Breast epithelium (tissue), 3 donors: ENCODE measurements at regions not wholly inside any gene's neighbourhood (a gene's known extent, or its start where the extent isn't known, plus 50 kb on each side); places are given as distances from the start of the nearest gene placed in this dataset.

Experiments
- CTCF ChIP-seq, 3 donors: fragments of 450-650 bp; IDR thresholded peaks; one replicate each; pipeline ENCODE4 v1.5.1; 2016 to 2017; ENCODE audit warnings: antibody characterized with exemption in 3 of 3, mild to moderate bottlenecking in 3 of 3, moderate library complexity in 3 of 3
- POLR2A ChIP-seq: fragments of 450-650 bp; IDR thresholded peaks from one replicate; pipeline ENCODE4 v1.6.1; 2016; ENCODE audit warnings: antibody characterized with exemption, mild to moderate bottlenecking, moderate library complexity

GRCh38 chr5:158289967-158290366, 431.0 kb upstream of the CLINT1 start:
- no peak for TF ChIP-seq CTCF (IDR thresholded peaks at IDR 0.05)
- no peak for TF ChIP-seq POLR2A
